CD14-positive monocyte (primary cell): ENCODE measurements at regions not wholly inside any gene's neighbourhood (a gene's known extent, or its start where the extent isn't known, plus 50 kb on each side); places are given as distances from the start of the nearest gene placed in this dataset.

Source experiments
- DNase-seq, 3 donors: peaks; one replicate each; pipeline ENCODE4 v3.0.0-alpha.2; 2011 to 2022
- H2AFZ ChIP-seq: 2 replicates; pipeline ENCODE4 v1.6.0; 2012; ENCODE audit warnings: mild to moderate bottlenecking, low read depth, low read length, inconsistent platforms; ENCODE audit not compliant: insufficient read depth, poor library complexity, severe bottlenecking
- H3K27ac ChIP-seq, 2 donors: 1 replicate in 1 of 2; 2 replicates in 1 of 2; pipeline ENCODE4 v1.5.1; 2012 to 2013; ENCODE audit warnings: low read length in 2 of 2, control low read depth in 1 of 2, inconsistent platforms in 1 of 2, low read depth in 1 of 2, mild to moderate bottlenecking in 1 of 2
- H3K27me3 ChIP-seq, 2 donors: one replicate each; pipeline versions ENCODE4 v1.6.0 to v1.6.1; 2011 to 2013; ENCODE audit warnings: low read length in 2 of 2; ENCODE audit not compliant: control insufficient read depth in 2 of 2, insufficient read depth in 2 of 2
- H3K36me3 ChIP-seq, 2 donors: replicated peaks in 1 of 2; 1 replicate in 1 of 2; 2 replicates in 1 of 2; pipeline versions ENCODE4 v1.5.1 to v1.6.1; 2012 to 2013; ENCODE audit warnings: low read length in 2 of 2, control low read depth in 1 of 2, inconsistent platforms in 1 of 2, mild to moderate bottlenecking in 1 of 2; ENCODE audit not compliant: insufficient read depth in 2 of 2, control insufficient read depth in 1 of 2
- H3K4me1 ChIP-seq, 2 donors: 1 replicate in 1 of 2; 2 replicates in 1 of 2; pipeline versions ENCODE4 v1.5.1 to v1.6.1; 2012 to 2013; ENCODE audit warnings: low read length in 2 of 2, control low read depth in 1 of 2, inconsistent platforms in 1 of 2, mild to moderate bottlenecking in 1 of 2, moderate library complexity in 1 of 2; ENCODE audit not compliant: insufficient read depth in 2 of 2, control insufficient read depth in 1 of 2
- H3K4me2 ChIP-seq: replicated peaks from 2 replicates; pipeline ENCODE3; 2012; ENCODE audit warnings: low read length, moderate library complexity, mild to moderate bottlenecking; ENCODE audit not compliant: poor library complexity, severe bottlenecking; ENCODE audit errors: extremely low read depth
- H3K4me3 ChIP-seq, 3 experiments: fragments of 200-600 bp in 1 of 3; sonication (generic) in 1 of 3; replicated peaks in 1 of 3; 1 replicate in 2 of 3; 2 replicates in 1 of 3; pipeline ENCODE4 v1.5.1; 2011 to 2013; ENCODE audit warnings: low read length in 3 of 3, mild to moderate bottlenecking in 3 of 3, control low read depth in 2 of 3, low read depth in 2 of 3, inconsistent platforms in 1 of 3, moderate library complexity in 1 of 3
- H3K79me2 ChIP-seq: 2 replicates; pipeline ENCODE4 v1.6.0; 2012; ENCODE audit warnings: mild to moderate bottlenecking, control low read depth, inconsistent platforms, low read length, moderate library complexity; ENCODE audit not compliant: insufficient read depth
- H3K9ac ChIP-seq: 2 replicates; pipeline ENCODE4 v1.6.0; 2017; ENCODE audit warnings: low read length, mild to moderate bottlenecking; ENCODE audit not compliant: insufficient read depth, poor library complexity, severe bottlenecking
- H3K9me3 ChIP-seq, 2 donors: replicated peaks in 1 of 2; 1 replicate in 1 of 2; 2 replicates in 1 of 2; pipeline versions ENCODE4 v1.5.1 to v1.6.1; 2012 to 2013; ENCODE audit warnings: low read length in 2 of 2, control low read depth in 1 of 2; ENCODE audit not compliant: control insufficient read depth in 1 of 2, insufficient read depth in 1 of 2
- H4K20me1 ChIP-seq: 2 replicates; pipeline ENCODE4 v1.6.0; 2012; ENCODE audit warnings: mild to moderate bottlenecking, low read length, control low read depth, moderate library complexity; ENCODE audit not compliant: insufficient read depth
- H3K27ac Mint-ChIP-seq, 7 donors: one replicate each; pipeline ENCODE4 v1.8.0; 2020; ENCODE audit warnings: mild to moderate bottlenecking in 7 of 7, mixed read lengths in 7 of 7, moderate library complexity in 6 of 7, inconsistent platforms in 2 of 7
- H3K27me3 Mint-ChIP-seq, 3 donors: one replicate each; pipeline ENCODE4 v1.8.0; 2021 to 2022; ENCODE audit warnings: low read depth in 3 of 3, mild to moderate bottlenecking in 3 of 3, mixed read lengths in 3 of 3, moderate library complexity in 3 of 3, inconsistent platforms in 1 of 3
- H3K36me3 Mint-ChIP-seq, 2 donors: one replicate each; pipeline ENCODE4 v1.8.0; 2020; ENCODE audit warnings: mixed read lengths in 2 of 2, inconsistent platforms in 1 of 2, mild to moderate bottlenecking in 1 of 2
- H3K4me1 Mint-ChIP-seq: one replicate; pipeline ENCODE4 v1.8.0; 2020; ENCODE audit warnings: mild to moderate bottlenecking, mixed read lengths
- H3K4me3 Mint-ChIP-seq, 2 donors: one replicate each; pipeline ENCODE4 v1.8.0; 2020; ENCODE audit warnings: mild to moderate bottlenecking in 2 of 2, mixed read lengths in 2 of 2, moderate library complexity in 1 of 2
- H3K9me3 Mint-ChIP-seq, 7 donors: one replicate each; pipeline ENCODE4 v1.8.0; 2020 to 2022; ENCODE audit warnings: mixed read lengths in 7 of 7, mild to moderate bottlenecking in 6 of 7, moderate library complexity in 6 of 7, inconsistent platforms in 2 of 7
- WGBS: methylation state at CpG from one replicate; pipeline ENCODE4 v1.1.5; 2013; ENCODE audit warnings: missing lambda C conversion rate; ENCODE audit not compliant: insufficient coverage; 5-methylcytosine and 5-hydroxymethylcytosine counted together
- intact Hi-C, 2 donors: fragments of 100-400 bp; cut with micrococcal nuclease; formaldehyde crosslinking; loops; one replicate each; pipeline versions ENCODE4 v1.15.0 to v1.15.1; 2023
- TF ChIP-seq, protein P1 (sequence below): fragments of 200-600 bp; IDR thresholded peaks from one replicate; pipeline ENCODE4 v1.8.0; 2022; ENCODE audit warnings: antibody characterized with exemption, mild to moderate bottlenecking

DNA sequence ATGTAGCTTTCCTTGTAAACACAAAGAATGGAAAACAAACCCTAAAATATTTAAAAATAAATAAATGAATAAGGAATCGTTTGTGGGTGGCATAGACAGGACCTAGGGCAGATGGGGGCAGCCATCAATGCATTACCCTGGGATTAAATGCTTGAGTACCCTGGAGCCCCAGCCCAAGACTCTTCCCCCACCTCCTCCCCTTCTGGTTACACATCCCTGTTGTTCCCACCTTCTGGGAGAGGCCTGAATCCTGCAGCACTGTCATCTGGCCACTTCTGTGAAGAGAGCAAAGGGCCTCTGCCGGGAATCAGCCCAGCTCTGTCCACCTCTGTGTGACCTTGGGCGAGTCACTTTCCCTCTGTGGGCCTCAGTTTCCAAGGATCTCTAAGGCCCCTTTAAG lies 61.6 kb upstream of the COL13A1 start:
- intact Hi-C loops = no loop called here
- H3K36me3 ChIP-seq = no peaks in the 10 kb centered on the region
- Mint-ChIP-seq H3K4me1 (no peaks in the 10 kb centered on the region), H3K36me3 (no peaks in the 10 kb centered on the region), H3K27me3 (peaks cover 2 to 8% (median 3%) of the 10 kb centered on the region in 3 donors), H3K9me3 (no peaks in the 10 kb centered on the region), H3K4me3 (no peak overlapping the region), H3K27ac (no peak overlapping the region)
- no peak overlapping the region for H3K4me3 ChIP-seq
- no peak for DNase-seq
- 90% methylated on average over 2 of the region's 3 CpGs for WGBS
- no peaks in the 10 kb centered on the region for H3K9me3 ChIP-seq
- TF ChIP-seq, protein P1, sequence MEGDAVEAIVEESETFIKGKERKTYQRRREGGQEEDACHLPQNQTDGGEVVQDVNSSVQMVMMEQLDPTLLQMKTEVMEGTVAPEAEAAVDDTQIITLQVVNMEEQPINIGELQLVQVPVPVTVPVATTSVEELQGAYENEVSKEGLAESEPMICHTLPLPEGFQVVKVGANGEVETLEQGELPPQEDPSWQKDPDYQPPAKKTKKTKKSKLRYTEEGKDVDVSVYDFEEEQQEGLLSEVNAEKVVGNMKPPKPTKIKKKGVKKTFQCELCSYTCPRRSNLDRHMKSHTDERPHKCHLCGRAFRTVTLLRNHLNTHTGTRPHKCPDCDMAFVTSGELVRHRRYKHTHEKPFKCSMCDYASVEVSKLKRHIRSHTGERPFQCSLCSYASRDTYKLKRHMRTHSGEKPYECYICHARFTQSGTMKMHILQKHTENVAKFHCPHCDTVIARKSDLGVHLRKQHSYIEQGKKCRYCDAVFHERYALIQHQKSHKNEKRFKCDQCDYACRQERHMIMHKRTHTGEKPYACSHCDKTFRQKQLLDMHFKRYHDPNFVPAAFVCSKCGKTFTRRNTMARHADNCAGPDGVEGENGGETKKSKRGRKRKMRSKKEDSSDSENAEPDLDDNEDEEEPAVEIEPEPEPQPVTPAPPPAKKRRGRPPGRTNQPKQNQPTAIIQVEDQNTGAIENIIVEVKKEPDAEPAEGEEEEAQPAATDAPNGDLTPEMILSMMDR = no peak
- H3K27ac ChIP-seq = no peak overlapping the region
- no peaks in the 10 kb centered on the region for H3K79me2 ChIP-seq
- no peak overlapping the region for H3K4me2 ChIP-seq
- H2AFZ ChIP-seq = no peak overlapping the region
- H3K9ac ChIP-seq = no peak overlapping the region
- H4K20me1 ChIP-seq = no peaks in the 10 kb centered on the region
- H3K27me3 ChIP-seq = no peaks in the 10 kb centered on the region
- H3K4me1 ChIP-seq = no peaks in the 10 kb centered on the region

DNA sequence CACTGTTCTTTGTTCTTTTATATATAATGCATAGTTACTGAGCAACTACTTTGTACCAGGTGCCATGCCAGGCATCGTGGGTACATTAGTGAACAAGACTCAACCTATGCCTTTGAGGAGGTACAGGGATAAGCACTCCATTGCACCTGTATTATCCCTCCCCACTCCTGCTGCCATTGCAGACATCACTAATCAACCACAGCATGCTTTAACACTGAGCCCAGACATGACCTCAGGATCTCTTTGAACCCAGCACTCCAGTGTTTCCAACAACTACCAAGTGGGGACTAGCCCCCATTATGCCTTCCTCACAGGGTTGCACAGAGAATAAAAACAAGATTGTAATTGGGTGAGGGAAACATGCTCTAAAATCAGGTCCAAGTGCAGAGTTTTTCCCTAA lies 60.5 kb upstream of the COL13A1 start:
- Histone ChIP-seq H3K27ac (no peak overlapping the region), H3K4me2 (no peak overlapping the region), H2AFZ (no peak overlapping the region), H3K9ac (no peak overlapping the region), H3K4me3 (no peak overlapping the region), H3K27me3 (no peaks in the 10 kb centered on the region), H4K20me1 (no peaks in the 10 kb centered on the region), H3K36me3 (no peaks in the 10 kb centered on the region), H3K4me1 (no peaks in the 10 kb centered on the region), H3K9me3 (no peaks in the 10 kb centered on the region), H3K79me2 (no peaks in the 10 kb centered on the region)
- TF ChIP-seq, protein P1 = no peak
- peaks cover 2 to 8% (median 5%) of the 10 kb centered on the region in 3 donors for H3K27me3 Mint-ChIP-seq
- no peak overlapping the region for H3K4me3 Mint-ChIP-seq
- no peak for DNase-seq
- no CpG with 5 or more reads among the region's 1 CpG for WGBS
- H3K27ac Mint-ChIP-seq = no peak overlapping the region
- no peaks in the 10 kb centered on the region for H3K4me1 Mint-ChIP-seq
- no peaks in the 10 kb centered on the region for H3K9me3 Mint-ChIP-seq
- intact Hi-C loops = no loop called here
- no peaks in the 10 kb centered on the region for H3K36me3 Mint-ChIP-seq
